Activated CD4-positive, alpha-beta T cell treated with anti-CD3 and anti-CD28 coated beads, Interleukin-2, Interleukin-4, amounts not matched to agents 100 ng/mL and 50 ng/mL, durations not matched to agents 16 hours and 8 hours (primary cell): ENCODE measurements at regions not wholly inside any gene's neighbourhood (a gene's known extent, or its start where the extent isn't known, plus 50 kb on each side); places are given as distances from the start of the nearest gene placed in this dataset.

Experiments
- DNase-seq: peaks from one replicate; pipeline ENCODE4 v3.0.0-alpha.2; 2020; ENCODE audit warnings: low spot score

DNA sequence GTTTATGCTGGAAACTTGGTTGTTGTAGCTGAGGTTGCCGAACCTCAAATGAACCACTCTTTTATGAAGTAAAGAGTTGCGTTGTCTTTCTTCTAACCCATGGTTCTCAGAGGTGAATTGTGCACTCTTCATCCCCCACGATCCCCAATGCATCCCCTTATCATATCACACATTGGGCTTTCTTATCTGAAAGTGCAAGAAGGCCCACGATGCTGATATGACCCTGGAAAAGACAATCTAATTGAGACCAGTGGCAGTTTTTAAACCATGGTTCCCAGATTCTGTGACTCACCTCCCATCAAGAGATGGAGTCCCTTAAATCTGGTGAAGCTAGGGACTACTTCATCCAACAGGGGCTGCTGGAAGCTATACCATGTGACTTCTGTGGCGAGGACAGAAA lies 156.3 kb upstream of the IRX3 start:
- DNase-seq, result no peak

DNA sequence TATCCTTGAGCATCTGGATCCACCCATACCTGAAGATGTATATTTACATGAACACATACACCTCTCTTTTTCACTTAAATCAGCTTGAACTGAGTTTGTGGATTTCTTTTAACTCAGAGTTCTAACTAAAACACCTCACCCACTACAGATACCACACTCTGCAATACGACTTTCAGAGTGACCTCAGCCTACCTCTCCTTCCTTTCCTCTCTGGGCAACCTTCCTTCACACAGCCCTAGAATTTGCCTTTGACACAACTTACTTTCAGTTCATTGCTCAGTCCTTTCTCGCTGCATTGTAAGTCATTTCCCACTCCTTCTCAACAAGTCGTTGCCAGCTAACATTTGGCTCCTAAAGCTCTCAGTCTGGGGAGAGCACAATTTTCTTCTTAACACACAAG lies 151.9 kb upstream of the IRX3 start:
- no peak for DNase-seq

DNA sequence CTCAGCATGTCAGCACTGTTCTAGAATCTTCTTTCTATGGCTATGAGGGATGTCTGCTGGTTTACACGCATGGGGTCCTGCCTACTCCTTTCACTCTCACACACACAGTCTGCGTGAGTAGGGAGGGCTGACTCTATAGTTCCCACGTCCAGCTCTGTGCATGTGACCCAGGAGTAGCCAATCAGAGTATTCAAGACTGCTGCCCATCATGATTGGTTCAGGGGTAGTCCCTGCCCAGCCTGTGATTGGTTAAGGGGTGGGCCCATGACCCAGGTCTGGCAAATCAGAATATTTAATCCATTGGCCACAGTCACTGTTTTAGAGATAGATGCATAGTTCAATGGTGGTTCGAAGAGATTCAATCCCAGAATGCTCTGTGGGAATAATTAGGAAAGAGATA lies 151.3 kb upstream of the IRX3 start:
- DNase-seq, result no peak

DNA sequence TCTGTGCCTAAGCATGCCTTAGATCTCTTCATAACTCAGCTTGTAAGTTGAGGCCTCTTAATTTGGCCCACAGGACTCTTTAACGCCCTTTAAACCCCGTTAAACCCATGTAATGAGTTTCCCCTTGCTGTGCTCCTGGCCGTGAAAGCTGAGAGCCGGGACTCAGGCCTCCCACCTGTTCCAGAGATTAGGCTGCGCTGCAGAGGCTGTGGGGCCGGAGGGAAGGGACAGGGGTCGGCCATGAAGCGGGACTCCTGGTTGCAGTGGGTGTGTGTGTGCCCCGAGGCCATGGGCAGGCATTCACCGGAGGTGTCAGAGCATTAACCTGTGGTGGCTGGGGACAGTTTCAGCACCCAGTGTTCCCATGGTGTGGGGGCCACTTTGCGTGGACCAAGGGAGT lies 150.8 kb upstream of the IRX3 start:
- DNase-seq, result no peak

DNA sequence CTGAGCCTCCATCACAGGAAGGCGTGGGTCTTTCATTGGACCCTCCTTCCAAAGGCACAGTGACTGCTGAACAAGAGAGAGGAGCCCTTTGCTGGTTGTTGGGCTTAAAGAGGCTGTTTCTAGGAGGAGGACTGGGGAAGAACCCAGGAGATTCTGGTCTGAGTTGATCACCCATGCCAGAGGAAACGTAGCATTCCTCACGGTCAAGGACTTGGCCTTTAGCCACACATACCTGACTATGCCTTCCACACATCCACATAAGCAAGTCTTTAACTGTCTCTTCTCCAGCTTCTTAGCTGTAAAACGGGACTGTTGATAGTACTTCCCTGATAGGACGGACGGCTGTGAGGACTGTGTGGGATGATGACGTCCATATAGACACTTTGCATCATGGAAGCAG lies 149.8 kb upstream of the IRX3 start:
- DNase-seq, result no peak

DNA sequence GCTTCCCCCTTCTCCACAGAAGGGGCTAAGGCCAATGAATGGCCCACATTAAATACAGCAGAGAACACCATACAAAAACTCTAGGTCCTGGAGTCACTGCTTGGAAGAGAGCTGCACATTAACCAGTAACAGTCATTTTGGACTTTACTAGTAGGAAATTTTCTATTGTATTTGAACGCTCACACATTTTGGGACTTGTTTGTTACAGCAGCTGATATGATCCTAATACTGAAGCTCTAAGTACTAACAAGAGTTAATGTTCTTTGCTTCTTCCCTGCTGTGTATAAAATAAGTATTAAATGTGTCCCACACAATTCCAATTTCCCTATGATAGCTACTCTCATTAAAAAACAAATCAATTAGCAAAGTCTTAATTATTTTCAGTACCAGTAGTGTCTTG lies 148.3 kb upstream of the IRX3 start:
- no peak for DNase-seq

DNA sequence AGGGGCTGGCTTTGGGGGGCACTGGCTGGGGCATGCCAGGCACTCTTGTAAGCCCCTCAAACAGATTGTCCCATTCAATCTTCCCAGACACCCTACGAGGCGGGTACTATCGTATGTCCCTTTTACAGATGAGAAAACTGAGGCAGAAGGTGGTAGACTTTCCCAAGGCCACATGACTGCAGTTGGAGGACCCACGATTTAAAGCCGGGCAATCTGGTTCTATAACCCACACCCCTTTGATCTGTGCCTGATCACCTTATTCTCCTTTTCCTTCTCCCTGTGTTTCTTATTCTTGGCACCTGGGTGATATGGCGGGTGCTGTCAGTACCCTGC lies 146.3 kb upstream of the IRX3 start:
- DNase-seq, result no peak

DNA sequence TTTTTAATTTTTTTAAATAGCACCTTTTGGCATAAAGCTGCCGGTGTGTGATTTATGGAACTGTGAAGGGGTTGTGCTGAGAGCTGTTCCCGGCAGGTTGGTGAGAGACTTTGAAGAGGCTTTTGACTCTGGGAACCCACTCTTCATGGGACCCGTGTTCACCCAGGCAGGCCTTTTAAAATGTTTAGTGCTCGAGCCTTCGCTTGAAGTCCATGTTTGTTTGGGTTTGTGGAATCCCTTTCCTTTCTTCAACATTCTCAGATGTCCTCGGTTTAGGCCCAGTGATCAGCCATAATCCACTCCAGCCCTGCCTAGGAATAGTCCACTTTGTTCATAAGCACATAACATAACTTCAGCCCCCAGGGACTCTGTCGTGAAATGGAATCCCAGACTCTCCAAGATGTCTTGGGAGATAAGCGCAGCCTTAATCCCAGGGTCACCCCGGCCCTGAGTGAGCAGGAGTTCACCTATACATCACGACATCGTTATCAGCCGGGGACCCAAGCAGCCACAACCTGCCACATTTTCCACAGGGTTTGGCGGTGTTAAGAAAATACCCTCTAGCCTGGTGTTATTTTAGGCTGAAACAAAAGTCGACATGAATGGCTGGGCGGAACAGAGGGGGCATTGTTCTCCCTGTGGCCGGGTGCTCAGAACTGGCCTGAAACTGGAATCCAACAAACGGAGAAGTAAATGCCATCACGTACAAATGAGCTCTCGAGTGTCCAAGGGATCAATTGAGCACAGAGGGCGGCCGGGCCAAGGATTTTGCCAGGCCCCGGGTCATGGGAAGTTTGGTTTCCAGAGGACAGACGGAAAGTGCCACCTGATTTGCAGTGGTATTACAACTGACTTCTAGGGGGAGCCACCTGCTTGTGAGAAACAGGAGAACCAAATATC lies 145.7 kb upstream of the IRX3 start:
- DNase-seq, result no peak

DNA sequence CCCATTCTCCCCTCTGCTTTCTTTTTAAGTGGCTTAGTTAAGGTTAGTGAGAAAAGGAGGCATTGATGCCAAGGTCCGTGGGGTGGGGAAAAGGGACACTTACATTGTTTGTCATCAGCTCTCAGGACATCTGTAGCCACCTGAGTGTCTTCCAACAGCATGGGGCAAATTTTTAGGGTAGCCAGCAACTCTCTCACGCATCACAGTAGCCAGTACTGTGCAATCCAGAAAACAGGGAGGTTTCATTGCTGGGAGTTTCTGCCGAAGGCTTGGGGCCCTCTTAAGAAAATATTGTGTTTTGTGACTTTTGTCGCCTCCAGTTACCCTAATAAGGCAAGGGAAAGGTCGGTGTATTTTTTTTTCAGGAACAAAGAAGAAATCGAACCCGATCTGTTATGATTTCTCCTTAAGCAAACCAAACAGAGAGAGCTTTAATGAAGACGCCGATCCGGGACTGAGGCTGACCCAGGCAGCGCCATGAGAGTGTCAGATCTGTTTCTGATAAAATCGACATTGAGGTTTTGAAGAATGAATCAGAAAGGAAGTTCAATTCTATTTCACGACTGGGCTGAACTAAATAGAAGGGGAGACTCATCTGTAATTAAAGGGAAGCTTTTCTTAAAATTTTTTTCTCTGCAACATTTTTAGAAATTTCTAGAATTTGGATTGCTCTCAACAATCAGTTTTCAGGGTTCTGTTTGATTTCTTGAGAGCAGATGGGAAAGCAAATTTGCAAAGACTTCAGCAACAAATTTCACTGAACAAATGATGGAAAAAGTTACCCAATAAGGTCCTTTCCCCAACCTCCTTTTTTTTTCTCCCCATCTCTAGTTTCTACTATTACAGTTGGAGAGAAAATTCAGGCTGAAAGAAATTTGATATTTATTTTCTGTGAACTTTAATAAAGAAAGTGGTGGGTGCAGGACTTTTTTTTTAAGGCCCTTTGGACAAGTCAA lies 144.7 kb upstream of the IRX3 start:
- DNase-seq, result peak; percentile 11

DNA sequence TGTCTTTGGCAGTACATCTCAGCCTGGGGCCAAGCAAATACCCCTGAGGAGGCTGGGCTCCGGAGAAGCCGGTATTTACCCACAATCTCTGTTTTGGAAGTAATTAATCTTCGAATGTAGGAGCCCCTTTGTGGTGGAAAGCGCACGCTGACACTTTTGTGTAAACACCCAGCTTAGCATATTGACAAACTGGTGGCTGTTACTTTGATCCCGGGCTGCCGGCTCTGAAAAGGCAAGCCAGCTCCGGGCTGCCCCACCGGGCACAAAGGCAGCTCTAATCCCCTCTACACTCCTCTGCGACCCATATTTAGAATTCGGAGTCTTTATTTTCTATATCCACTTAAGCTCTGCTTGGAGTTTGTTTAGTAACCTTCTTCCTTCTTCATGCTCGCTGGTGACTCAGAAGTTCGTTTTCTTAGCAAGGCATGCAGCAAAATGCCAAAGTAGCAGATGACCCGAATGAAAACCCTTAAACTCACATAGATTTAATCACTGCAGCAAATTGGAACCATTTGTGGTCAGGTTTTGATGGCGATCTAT lies 144.0 kb upstream of the IRX3 start:
- DNase-seq, result no peak

DNA sequence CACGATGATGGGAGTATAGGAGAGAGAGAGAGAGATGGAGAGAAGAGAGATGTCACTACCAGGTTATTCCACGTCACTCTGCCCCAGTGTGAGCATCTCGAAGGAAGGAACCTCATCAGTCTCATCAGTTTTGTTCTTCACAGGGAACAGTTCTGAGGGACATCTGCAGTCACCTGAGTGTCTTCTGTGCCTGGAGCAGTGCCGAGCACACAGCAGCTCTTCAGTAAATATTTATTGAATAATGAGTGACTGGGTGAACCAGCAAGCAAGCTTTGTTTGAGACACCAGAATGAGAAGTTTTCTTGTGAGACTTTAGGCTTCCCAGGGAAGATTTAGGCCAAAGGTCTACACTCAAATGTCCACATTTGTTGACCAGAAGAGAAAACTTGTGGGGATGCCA lies 142.4 kb upstream of the IRX3 start:
- DNase-seq, result no peak

DNA sequence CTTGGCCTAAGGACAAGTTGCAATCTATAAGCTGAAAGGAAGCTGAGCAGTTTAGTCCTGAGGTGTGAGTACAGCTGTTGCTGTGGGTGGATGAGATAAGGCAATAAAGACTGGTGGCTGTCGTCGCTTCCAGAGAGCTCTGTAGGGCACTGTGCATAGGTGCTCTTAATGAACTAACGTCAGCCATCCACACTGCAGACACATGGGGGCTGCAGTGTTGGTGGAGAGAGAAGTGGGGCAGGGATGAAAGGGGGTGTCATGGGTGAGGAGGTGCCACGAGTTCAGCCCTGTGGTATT lies 139.9 kb upstream of the IRX3 start:
- no peak for DNase-seq

DNA sequence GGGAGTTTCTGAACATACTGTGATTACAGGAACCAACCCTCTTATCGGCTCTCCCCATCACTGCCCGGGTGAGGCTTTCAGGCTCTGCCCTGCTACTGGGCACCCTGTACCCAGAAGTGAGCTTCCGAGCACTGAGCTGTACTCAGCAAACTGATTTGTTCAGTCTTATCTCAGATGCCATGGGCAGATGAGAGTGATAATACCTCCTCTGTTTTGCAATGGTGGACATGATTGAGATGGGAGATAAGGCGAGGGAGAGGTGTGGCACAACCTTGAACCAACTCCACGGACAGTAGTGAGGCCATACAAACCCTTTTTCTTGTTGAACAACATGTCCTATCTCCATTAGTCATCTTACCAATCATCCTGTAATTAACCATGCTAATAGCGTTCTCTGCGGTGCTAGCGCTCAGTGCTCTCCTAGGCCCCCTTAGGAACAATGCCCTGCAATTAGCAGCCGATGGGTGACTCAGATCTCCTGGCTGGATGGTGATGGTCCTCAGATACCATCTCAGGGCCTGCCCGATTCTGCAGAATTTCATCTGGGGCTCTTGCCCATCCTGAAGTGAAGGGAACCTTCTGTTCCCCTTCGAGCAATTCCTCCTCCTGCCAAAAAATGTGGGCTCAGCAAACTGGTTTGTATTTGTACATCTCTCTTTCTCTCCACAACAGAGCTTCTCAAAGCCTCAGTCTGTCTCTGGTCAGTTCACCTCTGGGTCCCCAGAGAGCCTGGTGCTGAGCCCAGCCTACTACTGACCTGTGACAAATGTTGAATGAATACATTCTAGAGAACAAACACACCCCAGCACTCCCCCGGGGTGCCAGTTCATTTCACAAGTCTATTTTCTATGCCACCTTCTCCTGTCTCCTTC lies 139.3 kb upstream of the IRX3 start:
- peak; percentile 4 for DNase-seq

DNA sequence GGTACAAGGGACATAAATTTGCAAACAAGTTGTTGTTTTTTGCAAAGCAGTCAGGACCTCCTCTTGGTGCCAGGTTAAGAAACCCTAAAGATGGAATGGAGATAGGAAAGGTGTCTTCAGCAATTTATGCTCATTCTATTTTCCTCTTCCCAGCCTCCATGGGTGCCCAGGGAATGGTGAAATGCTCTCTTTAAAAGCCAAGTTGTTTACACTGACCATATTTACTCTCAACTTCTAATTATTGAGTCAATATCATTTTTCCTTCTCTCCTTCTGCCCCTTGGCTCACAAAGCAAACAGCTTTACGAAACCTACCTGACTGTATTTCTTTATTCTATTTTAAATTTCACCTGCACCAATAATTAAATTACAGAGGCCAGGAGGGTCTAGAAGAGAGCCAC lies 138.5 kb upstream of the IRX3 start:
- no peak for DNase-seq

DNA sequence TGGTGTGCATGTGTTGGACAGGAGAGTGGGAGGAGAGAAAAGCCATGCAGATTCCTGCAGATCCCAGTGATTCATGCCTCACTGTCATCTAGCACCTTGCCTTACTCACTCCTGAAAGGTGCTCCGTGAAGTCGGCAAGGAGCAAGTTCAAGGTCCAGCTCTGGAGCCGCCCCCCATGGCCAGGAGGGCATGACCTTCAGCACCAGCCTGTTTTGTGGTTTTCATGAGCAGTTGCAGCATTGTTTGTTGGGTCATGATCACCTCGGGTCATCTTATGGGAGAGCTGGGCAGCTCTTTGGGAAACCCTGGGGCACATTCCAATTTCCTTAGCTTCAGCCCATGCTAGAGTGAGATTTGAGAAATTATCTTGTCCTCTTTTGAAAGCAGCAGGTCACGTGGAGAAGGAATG lies 137.5 kb upstream of the IRX3 start:
- no peak for DNase-seq

DNA sequence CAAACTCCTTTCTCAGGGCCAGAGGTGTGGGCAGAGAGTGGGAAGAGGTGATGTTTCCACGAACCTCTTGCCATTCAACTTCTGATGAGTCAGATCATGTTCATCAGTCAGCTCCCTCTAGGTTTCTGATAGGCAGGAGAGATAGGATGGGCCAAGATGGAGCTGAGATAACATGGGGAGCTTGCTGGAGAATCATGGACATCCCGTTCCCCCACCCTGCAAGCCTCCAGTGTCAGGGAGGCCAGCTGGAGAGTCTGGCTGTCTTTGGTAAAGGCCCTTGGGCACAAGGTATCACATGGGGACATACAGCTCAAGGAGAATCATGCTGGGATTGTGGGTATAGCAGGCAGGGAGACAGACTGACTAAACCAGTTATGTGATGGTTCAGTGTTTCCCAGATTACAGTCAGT lies 136.0 kb upstream of the IRX3 start:
- DNase-seq, result no peak

DNA sequence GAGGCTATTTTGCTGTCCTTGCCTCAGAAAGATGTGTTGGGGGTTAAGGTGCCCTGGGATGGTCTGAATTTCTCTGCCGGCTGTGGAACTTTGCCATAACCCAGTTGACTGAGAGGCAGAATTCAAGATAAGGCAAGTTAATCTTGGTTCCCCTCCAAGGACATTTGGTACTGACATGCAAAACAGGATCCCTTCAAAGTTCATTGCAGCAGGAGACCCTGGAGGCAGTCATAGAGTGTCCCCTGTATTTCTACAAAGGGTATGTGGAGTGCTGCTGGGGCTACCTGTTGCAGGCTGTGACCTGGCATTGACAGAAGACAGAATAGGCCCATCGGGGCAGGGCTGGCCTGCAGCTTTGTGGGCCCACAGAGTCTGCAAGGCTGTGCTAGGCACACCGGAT lies 135.6 kb upstream of the IRX3 start:
- DNase-seq, result no peak

DNA sequence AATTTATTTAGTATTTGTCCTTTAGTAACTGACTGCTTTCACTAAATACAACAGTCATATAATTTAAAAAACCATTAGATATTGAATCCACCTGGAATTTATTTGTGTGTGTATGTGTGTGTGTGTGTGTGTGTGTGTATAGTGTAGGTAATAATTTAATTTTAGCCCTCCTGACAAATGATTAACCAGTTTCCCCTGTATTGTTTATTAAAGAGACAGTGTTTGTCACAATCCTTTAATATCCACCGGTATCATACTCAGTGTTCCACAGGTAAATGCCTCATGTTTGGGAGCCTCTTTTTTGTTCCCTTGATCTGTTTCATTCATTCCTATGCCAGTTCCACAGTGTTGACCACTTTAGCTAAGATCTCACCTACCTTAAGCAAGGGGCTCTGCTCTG lies 134.6 kb upstream of the IRX3 start:
- DNase-seq, result no peak

DNA sequence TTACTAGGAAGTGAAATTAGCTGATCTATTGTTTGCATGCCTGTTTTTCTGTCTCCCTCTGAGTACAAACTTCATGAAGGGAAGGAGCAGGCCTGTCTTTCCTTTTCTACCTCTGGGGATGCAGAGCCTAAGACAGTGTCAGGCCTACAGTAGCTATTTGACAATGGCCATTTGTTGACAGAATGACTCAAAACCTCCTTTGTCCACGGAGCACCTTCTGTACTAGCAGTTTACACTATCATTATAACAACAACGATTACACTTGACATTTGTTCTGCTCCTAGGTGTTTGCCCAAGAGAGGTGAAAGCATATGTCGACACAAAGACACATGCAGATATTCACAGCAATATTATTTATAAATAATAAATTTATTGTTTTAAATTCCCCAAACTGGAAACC lies 132.3 kb upstream of the IRX3 start:
- no peak for DNase-seq

DNA sequence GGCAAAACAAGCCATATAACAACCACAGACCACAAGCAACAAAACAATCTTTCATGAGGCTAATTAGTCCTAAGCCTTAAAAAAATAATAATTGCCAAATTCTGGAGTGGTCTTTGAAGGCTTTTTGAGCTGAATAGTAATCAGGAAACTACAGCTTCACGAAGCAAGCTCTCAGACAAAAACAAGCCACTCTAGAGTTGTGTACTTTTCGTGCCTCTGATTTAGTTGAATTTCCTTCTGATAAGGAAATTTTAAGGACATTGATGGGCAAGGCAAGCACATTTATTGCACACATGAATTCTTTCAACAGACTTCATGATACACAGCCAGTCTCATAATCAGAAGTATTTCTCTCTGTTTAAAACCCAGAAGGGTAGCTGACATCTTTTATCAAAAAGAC lies 130.8 kb upstream of the IRX3 start:
- no peak for DNase-seq

DNA sequence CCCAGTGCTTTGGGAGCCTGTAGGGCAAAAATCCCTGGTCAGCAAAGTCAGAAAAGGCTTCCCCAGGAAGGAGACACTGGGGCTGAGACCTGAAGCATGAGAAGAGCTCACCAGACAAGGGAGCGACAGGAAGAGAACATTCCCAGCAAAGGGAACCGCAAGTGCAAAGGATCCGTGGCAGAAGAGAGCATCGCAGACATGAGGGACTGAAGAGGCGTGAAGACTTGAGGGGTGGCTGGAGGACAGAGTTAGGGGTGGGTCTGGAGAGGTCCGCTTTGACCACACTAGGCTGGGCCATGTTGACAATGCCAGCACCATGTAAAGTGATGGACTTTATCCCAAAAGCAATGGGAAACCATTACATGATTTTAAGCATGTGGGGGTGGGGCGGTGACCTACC lies 128.1 kb upstream of the IRX3 start:
- DNase-seq, result no peak

DNA sequence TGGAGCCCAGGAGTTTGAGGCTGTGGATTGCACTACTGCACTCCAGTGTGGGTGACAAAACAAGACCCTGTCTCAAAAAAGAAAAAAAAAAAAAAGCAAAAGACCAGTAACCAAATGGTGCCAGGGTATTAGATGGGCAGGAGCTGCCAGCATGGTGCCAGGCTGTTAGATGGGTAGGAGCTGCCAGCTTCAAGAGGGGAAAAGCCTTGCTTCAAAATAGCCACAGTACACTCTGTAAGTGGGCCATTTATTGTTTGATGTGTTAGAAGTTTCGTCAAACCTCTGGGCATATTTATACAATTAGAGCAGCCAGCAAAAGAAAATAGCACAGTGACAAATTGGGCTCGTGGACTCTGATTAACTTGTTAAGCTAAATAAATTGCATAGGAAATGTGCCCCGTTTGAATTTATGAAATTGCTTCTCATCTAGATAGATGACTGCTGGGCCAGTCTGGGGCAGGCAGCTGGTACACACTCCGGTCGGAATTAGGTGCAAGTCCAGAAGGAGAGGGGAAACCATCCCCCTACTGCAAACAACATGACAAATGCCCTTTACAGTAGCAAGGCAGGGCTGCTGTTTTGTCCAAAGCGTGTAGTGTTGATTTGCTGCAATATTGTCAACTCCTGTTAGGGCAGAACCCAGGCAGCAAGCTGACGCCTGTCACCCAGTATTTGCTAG lies 126.3 kb upstream of the IRX3 start:
- no peak for DNase-seq
